HK-2 (cell line): ENCODE measurements at regions not wholly inside any gene's neighbourhood (a gene's known extent, or its start where the extent isn't known, plus 50 kb on each side); places are given as distances from the start of the nearest gene placed in this dataset.
A peak's percentile ranks its signal among the peaks of the same experiment; 100 is the strongest.
"Not testable (repeated sequence)": the region's sequence is repeated elsewhere in the genome, so short reads cannot be mapped to it uniquely, and the experiment has no call there.

Experiments used
- DNase-seq: peaks from one replicate; pipeline ENCODE4 v3.0.0-alpha.2; 2018; ENCODE audit not compliant: unreplicated experiment

DNA sequence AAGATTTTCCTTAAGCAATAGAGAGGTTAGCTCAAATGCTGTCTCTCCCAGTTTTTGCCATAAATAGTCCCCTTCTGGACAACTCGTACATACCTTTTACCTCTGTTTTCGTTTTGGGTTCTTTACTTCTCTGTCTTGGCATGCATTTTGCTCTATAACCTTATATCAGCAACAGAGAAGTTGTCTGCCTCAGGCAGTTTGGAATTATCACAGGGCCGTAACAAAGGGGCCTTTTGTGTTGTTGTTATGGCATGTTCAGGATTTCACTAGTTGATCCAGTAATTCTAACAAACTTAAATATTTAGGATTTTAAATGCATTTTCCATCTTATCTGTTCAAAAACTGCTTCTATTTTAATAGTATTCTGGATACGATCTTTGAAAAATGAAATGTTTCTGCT is 259.8 kb downstream of the CD109 start:
- DNase-seq: no peak

DNA sequence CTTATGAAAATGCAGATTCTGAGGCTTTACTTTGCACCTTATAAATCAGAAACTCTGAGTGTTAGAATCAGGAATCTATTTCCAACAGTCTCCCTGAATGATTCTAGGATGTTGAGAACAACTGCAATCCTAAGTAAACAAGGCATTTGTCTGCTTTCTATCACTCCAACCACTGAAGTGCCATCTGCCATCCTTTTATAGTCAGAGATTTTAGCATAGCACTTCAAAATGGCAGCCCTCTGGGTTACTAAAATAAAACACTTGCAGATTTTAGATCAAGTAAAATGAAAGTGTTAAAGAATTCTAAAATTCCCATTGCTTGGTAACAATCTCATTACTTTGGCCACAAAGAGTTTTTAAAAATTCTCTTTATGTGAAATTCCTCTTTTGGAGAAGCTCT is 258.9 kb downstream of the CD109 start:
- no peak for DNase-seq

DNA sequence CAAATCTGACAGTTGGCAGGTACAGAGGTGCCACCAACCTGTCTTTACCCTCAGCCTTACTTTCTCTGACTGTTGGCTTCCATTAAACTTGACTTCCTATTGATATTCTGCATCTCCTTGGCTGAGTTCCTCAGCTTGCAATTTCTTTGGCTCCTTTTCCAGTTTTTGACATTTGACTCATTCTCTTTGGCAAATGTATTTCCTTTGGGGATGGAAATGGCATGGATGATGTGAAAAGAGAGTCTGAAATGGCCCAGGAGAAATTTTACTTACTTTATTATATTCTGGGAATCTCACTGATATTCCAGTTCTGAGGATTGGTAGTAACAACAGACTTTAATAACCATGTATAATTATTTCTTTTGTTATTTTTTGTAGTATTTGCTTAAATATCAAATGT is 255.2 kb downstream of the CD109 start:
- no peak for DNase-seq

DNA sequence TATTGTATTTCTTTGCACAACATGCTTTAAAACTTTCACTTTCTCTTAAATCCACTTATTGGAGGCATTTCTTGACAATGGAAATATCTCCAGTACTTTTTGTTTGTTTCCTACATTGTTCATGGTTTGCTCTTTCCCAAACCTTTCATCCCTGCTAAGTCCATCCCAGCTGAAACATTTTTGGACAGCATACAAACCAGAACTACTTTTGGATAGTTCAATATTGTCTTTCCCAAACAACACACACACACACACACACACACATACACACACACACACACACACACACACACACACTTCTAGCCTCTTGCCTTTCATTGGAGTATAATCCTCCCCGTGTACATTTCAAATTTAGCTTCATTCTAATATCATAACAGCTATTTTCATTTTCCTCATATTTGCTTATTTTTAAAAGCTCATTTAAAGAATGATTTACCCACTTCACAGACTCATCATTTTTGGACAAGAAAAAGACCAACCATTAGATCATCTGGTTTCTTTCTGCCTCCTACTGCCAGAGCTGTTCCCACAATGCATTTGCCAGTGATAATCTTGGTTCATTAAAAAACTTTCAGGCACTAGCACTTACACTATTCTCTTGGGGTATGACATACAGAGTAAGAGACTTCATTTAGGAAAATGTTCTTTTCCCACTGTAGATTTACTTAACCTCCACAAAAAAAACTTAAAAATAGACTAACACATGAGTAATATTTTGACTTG is 248.1 kb downstream of the CD109 start:
- no peak for DNase-seq

DNA sequence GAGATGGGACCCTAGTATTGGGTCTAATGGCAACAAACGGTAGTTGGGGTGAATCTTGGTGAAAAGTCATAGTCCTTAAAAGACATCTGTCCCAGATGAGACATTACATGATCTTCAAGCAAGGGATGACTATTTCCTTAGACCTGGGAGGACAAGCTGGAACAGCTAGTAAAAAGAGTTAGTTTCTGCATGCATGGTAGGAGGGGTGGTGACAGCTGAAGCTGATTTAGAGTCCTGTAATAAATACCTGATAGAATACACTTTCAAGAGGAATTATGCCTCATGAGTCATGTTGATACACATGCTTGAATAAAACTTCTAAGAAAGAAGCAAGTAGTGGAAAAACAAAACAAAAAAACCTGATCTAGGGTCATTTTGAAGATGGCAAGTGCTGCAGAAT is 247.4 kb downstream of the CD109 start:
- DNase-seq: no peak

DNA sequence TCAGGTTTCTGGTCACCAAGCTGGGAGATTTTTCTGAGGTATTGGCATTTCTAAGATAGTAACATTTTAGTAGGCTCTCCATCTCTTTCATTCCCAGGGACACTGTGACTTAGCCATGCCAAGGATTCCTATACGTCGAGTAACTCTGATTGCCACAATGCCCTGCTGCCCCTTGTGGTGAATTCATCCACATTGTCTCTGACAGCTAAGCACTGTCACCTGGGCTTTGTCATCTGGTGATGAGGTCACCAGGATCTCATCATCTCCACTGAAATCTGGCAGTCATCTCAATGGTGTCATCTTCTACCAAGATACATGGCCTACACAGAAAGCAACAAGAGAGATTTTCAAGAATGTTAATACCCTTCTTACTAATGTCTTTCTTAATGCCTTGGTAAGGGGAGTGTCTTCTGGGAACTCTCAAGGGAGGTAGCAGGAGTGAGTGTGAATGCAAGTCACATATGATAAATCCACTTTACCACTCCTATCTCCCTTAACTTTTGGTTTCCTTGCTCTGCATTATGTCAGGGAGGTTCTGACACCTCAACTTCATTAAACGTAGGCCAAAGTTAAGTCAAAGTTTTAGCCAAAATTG is 246.7 kb downstream of the CD109 start:
- peak; percentile 40 for DNase-seq

DNA sequence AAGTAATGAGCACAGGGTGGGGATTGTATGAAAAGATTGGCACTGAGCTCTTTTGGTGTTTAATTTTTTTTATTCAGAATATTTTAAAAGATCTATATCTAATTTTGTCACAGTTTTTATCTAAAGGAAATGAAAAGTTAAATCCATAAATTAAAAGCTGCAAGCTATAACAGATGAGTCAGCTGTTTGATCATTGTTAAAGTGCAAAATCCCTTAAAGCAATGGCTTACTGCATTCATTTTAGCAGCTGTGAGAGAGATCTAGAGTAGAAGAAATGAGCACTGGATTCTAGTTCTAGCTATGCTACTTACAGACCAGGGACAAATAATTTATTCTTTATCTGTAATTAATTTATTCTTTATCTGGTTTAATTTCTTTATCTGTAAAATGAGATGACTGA is 245.9 kb downstream of the CD109 start:
- no peak for DNase-seq

DNA sequence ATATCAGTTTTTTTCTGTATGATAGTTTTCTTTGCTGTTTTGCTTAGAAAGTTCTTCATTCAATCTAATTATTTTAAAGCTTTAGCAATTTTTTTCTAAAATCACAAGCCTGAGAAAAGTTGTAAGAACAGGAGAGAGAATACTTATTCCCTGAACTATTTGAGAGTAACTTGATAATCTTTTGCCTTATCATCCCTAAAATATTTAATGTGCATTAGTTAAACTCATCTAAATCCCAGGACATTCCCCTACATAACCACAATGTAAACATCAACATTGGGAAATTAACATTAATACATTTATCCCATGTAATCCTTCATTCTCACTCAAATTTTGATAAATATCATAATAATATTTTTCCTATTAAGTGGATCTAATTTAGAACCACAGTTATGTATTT is 241.8 kb downstream of the CD109 start:
- no peak for DNase-seq

DNA sequence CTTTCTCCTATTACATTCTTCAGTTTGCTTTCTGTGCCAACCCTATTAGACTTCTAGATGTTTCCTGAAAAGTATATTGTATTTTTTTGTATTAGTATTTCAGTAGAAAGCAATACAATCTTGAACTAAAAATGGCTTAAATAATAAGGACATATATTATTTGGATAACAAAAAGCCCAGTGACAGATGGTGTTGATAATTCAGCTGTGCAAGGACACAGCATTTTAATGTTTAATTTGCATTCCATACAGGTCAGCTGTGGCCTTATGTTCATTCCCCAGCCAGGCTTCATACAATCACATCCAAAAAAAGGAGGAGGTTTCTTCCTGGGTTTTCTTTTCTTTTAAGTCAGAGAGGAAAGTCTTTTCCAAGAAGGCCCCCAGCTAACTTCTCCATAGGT is 236.9 kb downstream of the CD109 start:
- DNase-seq: no peak

DNA sequence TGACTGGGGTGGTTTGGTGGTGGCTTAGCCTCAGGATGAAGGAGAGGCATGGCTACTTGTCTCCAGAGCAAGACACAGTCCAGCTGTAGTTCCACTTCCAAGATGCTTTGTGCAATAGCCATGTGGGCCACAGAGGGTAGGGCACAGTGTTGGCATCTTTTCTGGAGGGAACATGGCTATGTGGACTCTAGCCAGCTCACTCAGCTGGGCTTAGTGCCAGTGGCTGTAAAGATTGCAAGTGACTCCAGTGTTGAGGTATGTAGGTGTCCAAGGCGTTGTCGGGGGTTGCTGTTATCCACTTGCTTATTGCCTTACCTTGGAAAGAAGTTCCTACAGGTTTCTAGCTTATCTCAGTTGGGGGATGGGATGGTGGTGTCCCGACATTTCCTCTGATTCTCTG is 233.4 kb downstream of the CD109 start:
- DNase-seq: no peak

DNA sequence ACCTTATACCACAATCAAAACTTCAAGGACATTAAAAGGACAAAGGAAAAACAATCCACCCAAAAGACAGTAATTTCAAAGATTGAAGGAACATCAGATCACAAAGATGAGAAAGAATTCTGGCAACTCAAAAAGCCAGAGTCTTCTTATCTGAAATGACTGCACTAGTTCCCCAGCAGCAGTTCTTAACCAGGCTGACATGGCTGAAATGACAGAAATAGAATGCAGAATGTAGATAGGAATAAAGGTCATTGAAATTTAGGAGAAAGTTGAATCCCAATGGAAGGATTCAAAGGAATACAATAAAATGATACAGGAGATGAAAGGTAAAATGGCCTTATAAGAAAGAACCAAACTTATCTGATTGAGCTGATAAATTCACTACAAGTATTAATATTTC is 231.4 kb downstream of the CD109 start:
- DNase-seq: no peak

DNA sequence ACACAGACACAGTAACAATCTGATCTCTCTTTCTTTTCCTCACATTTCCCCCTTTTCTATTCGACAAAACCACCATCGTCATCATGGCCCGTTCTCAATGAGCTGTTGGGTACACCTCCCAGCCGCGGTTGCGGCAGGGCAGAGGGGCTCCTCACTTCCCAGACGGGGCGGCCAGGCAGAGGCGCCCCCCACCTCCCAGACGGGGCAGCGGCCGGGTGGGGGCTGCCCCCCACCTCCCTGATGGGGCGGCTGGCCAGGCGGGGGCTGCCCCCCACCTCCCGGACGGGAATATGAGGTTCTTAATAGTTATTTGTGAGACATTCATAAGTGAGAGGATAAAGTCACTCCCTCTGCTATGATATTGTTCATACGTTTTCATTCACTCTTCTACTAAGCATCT is 229.7 kb downstream of the CD109 start:
- not testable (repeated sequence) for DNase-seq

DNA sequence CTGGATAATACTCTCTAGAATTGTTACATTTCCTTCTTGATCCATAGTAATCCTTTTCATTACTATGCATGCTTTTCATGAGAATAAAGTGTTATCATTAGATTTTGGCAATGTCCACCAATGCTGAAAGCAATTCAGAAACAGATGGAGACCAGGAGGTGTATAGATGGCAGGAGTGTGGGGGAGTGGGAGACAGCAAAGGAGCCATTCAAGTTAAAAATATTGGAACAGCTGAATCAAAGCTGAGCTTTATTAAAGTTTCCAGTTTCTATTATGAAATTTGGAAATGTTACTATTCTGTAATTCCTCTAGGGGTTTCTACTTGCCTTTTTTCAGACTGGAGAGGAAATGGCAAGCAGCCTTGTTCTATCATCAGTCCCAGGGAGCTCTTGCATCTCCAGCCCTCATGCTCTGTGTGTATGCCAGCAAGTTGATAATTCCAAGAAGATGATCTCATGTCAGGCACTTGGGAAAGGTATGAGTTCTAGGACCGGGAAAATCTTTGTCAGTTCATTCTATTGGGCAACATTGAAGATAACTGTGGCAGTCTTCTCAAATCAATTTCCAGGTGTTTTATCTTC is 228.0 kb downstream of the CD109 start:
- DNase-seq: no peak

DNA sequence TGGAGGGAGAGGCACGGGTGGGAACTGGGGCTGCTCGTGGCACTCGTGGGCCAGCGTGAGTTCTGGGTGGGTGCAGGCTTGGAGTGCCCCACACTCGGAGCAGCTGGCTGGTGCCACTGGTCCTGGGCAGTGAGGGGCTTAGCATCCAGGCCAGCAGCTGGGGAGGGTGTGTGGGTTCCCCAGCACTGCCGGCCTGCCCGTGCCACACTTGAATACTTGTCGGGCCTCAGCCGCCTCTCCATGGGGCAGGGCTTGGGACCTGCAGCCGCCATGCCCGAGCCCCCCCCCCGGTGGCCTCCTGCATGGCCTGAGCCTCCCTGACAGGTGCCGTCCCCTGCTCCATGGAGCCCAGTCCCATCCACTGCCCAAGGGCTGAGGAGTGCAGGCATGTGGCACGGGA is 207.2 kb downstream of the CD109 start:
- no peak for DNase-seq

DNA sequence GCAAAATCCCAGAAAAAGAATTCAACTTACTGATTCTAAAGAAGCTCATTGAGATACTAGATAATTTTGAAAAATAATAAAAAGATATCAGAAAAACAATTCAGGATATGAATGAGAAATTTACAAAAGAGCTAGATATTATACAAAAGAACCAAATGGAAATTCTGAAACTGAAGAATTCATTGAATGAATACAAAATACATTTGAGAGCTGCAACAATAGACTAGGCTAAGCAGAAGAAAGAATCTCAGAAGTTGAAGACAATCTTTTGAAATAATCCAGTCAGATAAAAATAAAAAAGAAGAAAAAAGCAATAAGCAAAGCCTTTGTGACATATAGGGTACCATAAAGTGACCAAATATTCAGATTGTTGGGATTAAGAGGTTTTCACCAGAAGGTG is 206.0 kb downstream of the CD109 start:
- no peak for DNase-seq

DNA sequence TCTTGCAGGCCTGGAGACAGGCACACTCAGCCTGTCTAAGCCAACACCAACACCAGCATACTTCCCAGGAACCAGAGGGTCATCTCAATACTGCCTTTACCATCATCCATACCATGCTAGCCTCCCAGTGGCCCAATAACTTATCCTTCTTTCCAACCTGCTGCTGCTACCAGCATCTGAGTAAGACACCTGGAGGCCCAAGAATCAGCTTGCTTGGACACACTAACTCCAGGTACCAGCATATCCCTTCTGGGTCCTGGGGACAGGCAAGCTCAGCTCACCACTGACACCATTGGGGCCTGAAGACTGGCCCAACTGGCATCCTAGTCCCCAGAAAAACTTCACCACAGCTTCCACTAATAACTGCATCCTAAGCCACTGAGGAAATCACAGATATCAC is 205.3 kb downstream of the CD109 start:
- no peak for DNase-seq

DNA sequence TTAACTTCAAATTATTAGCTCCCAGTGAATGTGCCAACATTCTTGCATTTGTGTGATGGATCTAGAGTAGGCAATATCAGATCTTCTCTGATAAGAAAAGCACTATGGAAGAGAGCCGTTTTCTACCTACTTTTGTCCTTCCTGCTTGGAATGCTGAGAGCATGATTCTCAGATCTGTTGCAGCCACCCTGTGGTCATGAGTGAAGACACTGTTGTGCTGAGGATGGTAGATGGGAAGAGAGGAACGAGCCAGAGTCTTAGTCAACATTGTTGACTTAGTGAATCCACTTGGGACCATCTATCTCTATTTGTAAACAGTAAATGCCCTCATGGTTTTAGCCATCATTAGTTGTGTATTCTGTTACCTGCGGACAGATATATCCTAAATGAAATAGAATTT is 202.6 kb downstream of the CD109 start:
- DNase-seq: no peak

DNA sequence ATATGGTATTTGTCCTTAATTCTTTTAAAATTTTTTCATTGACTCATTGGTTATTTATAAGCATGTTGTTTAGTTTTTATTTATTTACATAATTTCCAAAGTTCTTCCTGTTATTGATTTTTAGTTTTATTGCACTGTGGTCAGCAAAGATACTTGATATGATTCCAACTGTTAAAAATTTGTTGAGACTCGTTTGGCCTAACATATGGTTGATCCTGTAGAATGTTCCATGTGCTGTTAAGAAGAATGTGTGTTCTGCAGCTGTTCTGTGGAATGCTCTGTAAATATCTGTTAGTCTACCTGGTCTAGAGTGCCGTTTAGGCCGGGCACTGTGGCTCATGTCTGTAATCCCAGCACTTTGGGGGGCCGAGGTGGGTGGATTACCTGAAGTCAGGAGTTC is 197.7 kb downstream of the CD109 start:
- no peak for DNase-seq

DNA sequence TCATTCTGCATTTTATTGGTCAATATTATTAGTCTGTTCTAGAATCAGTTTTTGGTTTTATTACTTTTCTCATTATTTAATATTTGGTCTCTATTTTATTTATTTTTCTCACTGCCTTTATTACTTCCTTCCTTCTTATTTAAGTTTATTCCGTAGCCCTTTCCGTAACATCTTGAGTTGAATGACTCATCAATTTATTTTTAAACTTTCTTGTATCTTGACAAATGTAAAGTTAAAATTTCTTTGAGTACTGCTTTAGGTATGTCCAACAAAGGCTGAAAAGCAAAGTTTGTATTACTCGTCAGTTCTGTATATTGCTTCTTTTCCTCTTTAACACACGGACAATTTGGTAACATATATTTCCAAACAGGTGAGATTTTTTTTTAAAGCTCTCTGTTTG is 192.0 kb downstream of the CD109 start:
- DNase-seq: no peak

DNA sequence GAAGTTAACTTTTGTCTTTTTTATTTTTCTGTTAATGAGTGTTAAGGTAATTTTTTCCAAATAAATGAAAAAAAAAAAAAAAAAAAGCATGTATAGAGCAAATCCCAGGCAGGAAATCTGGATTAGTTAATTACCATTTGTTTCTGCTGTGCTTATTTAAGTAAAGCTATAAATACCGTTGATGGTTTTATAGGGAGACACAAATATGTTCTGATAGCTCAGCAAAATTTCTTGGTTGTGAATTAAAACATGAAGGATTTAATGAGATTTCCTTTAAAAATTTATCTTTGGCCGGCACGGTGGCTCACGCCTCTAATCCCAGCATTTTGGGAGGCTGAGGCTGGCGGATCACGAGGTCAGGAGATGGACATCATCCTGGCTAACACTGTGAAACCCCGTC is 189.4 kb downstream of the CD109 start:
- DNase-seq: no peak

DNA sequence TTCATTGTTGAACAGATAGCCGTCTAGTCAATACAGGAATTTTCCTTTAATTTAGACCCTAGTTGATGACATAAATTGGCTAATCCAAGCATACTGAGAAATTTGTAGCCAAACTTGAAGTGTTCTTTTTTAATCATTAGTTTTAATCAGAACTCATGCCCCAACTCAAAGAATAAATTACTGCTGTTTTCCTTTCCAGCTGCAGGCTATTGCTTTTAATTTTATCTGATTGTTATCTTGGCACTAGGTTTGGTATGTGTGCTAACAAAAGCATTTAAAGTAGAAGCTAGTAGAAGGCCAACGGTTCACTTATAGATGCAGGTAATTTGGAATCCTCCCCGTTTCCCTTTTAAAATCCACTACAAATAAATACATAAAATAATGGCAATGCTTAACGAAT is 188.5 kb downstream of the CD109 start:
- no peak for DNase-seq

DNA sequence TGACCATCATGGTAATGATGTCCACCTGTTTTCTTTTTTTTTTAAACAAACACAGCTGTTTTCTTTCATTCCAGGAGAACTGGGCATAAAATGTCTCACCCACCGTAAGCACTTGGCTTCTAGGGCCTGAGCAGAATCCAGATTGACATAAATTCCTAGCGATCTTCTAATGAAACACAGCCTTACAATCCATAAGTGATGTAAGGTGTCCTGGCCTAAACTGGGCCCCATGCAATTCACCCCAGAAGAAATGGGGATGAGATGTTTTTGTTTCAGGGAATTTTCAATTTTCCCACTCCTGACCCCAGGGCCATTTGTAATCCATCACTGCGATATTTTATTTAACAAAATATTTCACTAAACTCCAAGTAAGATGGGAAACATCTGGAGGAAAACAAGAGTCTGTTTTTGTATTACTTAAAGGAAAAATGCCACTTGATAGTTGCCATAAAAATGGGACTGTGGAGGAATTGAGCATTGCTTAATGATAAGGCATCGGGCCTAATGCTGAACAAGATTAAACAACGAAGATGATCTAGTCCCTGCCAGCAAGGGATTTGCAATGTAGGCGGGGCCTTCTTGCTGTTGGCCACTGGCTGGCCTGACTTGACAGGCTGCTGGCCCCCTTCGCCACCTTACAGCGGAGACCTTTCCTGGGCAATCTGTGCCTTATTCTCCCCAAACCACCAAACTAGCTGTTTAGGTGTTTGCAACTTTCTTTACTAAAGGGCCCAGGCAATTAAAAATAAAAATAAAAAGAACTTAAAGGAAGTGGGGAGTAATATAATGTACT is 183.7 kb downstream of the CD109 start:
- no peak for DNase-seq

DNA sequence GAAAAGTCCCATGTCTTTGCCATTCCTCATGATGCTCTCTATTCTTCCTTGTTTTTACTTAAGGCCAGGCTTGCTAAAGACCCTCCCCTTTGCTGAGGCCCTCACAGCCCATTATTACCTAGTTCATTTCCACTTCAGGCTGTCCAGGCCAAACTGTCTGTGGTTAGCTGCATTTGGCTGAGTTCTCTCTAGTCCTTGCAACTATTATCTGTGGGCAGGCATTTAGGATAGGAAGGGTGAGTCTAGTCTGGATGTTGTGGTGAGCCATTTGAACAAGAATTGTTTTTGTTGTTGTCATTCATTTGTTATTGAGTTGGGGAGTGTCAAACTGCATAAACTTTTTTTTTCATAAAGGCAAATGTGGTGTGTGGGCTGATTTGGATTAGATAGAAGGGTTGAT is 182.4 kb downstream of the CD109 start:
- no peak for DNase-seq
